HCT116 (cell line): ENCODE measurements at regions not wholly inside any gene's neighbourhood (a gene's known extent, or its start where the extent isn't known, plus 50 kb on each side); places are given as distances from the start of the nearest gene placed in this dataset.

Experiments used
- ATAC-seq: fragments of 200-7000 bp; cut with Tn5 transposase; 2 replicates; pipeline ENCODE4 v1.9.1; 2020; ENCODE audit warnings: mild to moderate bottlenecking, moderate library complexity
- BruUV-seq: library from RNA; stranded (reverse); fragments of 400-500 nt; replicated peaks from 2 replicates; lab custom pipeline; 2021; lab: Mats Ljungman, UMichigan
- CTCF ChIA-PET: fragments of 300-600 bp; sonication (Branson Sonifier 250); formaldehyde crosslinking; loops from one replicate; lab custom pipeline; 2021; ENCODE audit warnings: antibody characterized with exemption; lab: Charles Lee
- POLR2A ChIA-PET: fragments of 300-600, 350-600 bp; sonication (Branson Sonifier 250); formaldehyde crosslinking; loops from one replicate; lab custom pipeline; 2021; ENCODE audit warnings: antibody characterized with exemption; lab: Charles Lee
- RAD21 ChIA-PET, 2 experiments: fragments of 300-600 bp; sonication (Branson Sonifier 250); formaldehyde crosslinking; loops; one replicate each; lab custom pipeline; 2023; ENCODE audit warnings: low total read pairs in 2 of 2; ENCODE audit not compliant: uncharacterized antibody in 2 of 2, unreplicated experiment in 2 of 2, low non-redundant PET in 1 of 2; lab: Charles Lee
- DNase-seq: peaks from one replicate; pipeline ENCODE4 v3.0.0-alpha.2; 2010; ENCODE audit warnings: low read depth, low spot score
- H2AFZ ChIP-seq: fragments of 200-600 bp; shearing (Covaris generic), sonication (generic); 2 replicates; pipeline ENCODE4 v1.6.1; 2017; ENCODE audit warnings: low read depth, mixed run types, mixed read lengths, antibody characterized with exemption, low read length; ENCODE audit not compliant: poor library complexity, severe bottlenecking
- H3K27ac ChIP-seq: 2 replicates; pipeline ENCODE4 v1.5.1; 2012; ENCODE audit warnings: low read depth, low read length
- H3K27me3 ChIP-seq: fragments of 200-600 bp; sonication (generic); 2 replicates; pipeline ENCODE4 v1.6.1; 2016; ENCODE audit warnings: mixed run types, low read length, mixed read lengths; ENCODE audit not compliant: insufficient read depth
- H3K36me3 ChIP-seq, 2 experiments: fragments of 200-500 bp in 1 of 2; fragments of 200-600 bp in 1 of 2; sonication (Bioruptor generic) in 1 of 2; sonication (generic) in 1 of 2; 2 replicates each; pipeline versions ENCODE4 v1.5.1 to v1.6.1; 2014 to 2016; ENCODE audit warnings: low read length in 2 of 2, inconsistent platforms in 1 of 2, mixed read lengths in 1 of 2, mixed run types in 1 of 2; ENCODE audit not compliant: insufficient read depth in 2 of 2, control insufficient read depth in 1 of 2
- H3K4me1 ChIP-seq, 2 experiments: fragments of 200-600 bp in 1 of 2; sonication (generic) in 1 of 2; 2 replicates each; pipeline versions ENCODE4 v1.5.1 to v1.6.1; 2012 to 2017; ENCODE audit warnings: low read length in 2 of 2, inconsistent platforms in 1 of 2, mild to moderate bottlenecking in 1 of 2, mixed read lengths in 1 of 2, mixed run types in 1 of 2, moderate library complexity in 1 of 2; ENCODE audit not compliant: insufficient read depth in 2 of 2, control insufficient read depth in 1 of 2
- H3K4me2 ChIP-seq: fragments of 200-600 bp; sonication (generic); 2 replicates; pipeline ENCODE4 v1.6.1; 2017; ENCODE audit warnings: mixed run types, low read length, mixed read lengths
- H3K4me3 ChIP-seq, 2 experiments: fragments of 200-600 bp in 1 of 2; sonication (generic) in 1 of 2; replicated peaks in 1 of 2; 2 replicates each; pipeline ENCODE4 v1.5.1; 2011 to 2016; ENCODE audit warnings: low read length in 2 of 2, control low read depth in 1 of 2, low read depth in 1 of 2, mild to moderate bottlenecking in 1 of 2, mixed read lengths in 1 of 2, mixed run types in 1 of 2
- H3K79me2 ChIP-seq: fragments of 200-600 bp; sonication (generic); 2 replicates; pipeline ENCODE4 v1.6.1; 2017; ENCODE audit warnings: mild to moderate bottlenecking, mixed run types, low read length, moderate library complexity, mixed read lengths; ENCODE audit not compliant: insufficient read depth
- H3K9ac ChIP-seq: fragments of 200-600 bp; sonication (generic); 2 replicates; pipeline ENCODE4 v1.6.1; 2016; ENCODE audit warnings: low read length, mixed read lengths
- H3K9me2 ChIP-seq: fragments of 200-600 bp; sonication (generic), shearing (Covaris generic); 2 replicates; pipeline ENCODE4 v1.6.1; 2017; ENCODE audit warnings: mixed run types, mild to moderate bottlenecking, moderate library complexity; ENCODE audit not compliant: insufficient read depth
- H3K9me3 ChIP-seq, 2 experiments: fragments of 200-500 bp in 1 of 2; fragments of 200-600 bp in 1 of 2; sonication (Bioruptor generic) in 1 of 2; sonication (generic) in 1 of 2; 2 replicates each; pipeline ENCODE4 v1.6.1; 2014 to 2017; ENCODE audit warnings: low read length in 2 of 2, mixed read lengths in 2 of 2, inconsistent platforms in 1 of 2, low read depth in 1 of 2, mild to moderate bottlenecking in 1 of 2, mixed run types in 1 of 2, moderate library complexity in 1 of 2; ENCODE audit not compliant: control insufficient read depth in 1 of 2, insufficient read depth in 1 of 2
- H4K20me1 ChIP-seq: fragments of 200-600 bp; sonication (generic), shearing (Covaris generic); 2 replicates; pipeline ENCODE4 v1.6.1; 2017; ENCODE audit warnings: mixed run types, mild to moderate bottlenecking, moderate library complexity; ENCODE audit not compliant: insufficient read depth
- CBX3 ChIP-seq: IDR thresholded peaks from 2 replicates; pipeline ENCODE4 v1.6.1; 2012; ENCODE audit warnings: low read depth
- CEBPB ChIP-seq: IDR thresholded peaks from 2 replicates; pipeline ENCODE4 v1.6.1; 2012; ENCODE audit warnings: low read depth
- EGR1 ChIP-seq: IDR thresholded peaks from 2 replicates; pipeline ENCODE4 v1.6.1; 2012; ENCODE audit warnings: low read depth
- EZH2 ChIP-seq: fragments of 200-600 bp; sonication (generic); IDR thresholded peaks from 2 replicates; pipeline ENCODE4 v1.6.1; 2017; ENCODE audit warnings: antibody characterized with exemption, mixed run types
- POLR2A ChIP-seq: IDR thresholded peaks from 2 replicates; pipeline ENCODE4 v1.7.0; 2011; ENCODE audit warnings: borderline replicate concordance; ENCODE audit not compliant: insufficient read depth, insufficient read length; ENCODE audit errors: extremely low read depth
- POLR2AphosphoS5 ChIP-seq: IDR thresholded peaks from 2 replicates; pipeline ENCODE4 v1.6.1; 2011; ENCODE audit warnings: mild to moderate bottlenecking, low read depth, low read length, moderate library complexity
- SIN3A ChIP-seq: IDR thresholded peaks from 2 replicates; pipeline ENCODE4 v1.6.1; 2012; ENCODE audit warnings: low read depth
- TCF7L2 ChIP-seq: IDR thresholded peaks from 2 replicates; pipeline ENCODE4 v1.7.0; 2011; ENCODE audit warnings: borderline replicate concordance, inconsistent platforms; ENCODE audit not compliant: insufficient read depth, insufficient read length; ENCODE audit errors: extremely low read depth
- ZFX ChIP-seq: fragments of 450-650 bp; IDR thresholded peaks from 2 replicates; pipeline ENCODE4 v1.6.1; 2017
- ZNF274 ChIP-seq: fragments of 200-500 bp; sonication (Bioruptor generic); IDR thresholded peaks from 2 replicates; pipeline ENCODE4 v1.6.1; 2014; ENCODE audit warnings: mild to moderate bottlenecking, low read depth, low read length, inconsistent platforms
- intact Hi-C: fragments of 100-400 bp; cut with micrococcal nuclease; formaldehyde crosslinking; loops from 2 replicates; pipeline ENCODE4 v1.10.0; 2022
- TF ChIP-seq, protein P1 (sequence below): IDR thresholded peaks from 2 replicates; pipeline ENCODE4 v1.6.1; 2012

DNA sequence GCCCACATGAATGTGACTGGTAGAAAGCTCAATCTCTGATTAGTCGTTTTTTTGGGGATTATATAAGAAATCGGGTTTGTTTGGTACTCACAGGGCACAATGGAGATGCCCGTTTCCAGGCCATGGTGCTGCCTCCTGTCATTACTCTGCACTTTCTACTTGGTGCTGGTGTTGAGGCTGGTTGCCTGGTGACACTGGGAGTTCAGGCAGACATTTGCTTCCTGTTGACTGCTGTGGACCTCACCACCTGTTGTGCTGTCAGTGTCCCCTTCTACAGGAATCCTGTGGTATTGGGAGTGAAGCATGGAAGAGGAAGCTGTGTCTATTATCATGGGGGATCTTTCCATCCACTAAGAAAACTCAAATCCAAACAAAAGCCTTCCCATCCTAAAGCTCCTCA lies 227.2 kb upstream of the TBL1XR1 start:
- ChIA-PET POLR2A (no interaction called here), RAD21 (no interaction called here), CTCF (no interaction called here)
- Histone ChIP-seq H3K27me3 (no peaks in the 10 kb centered on the region), H3K9ac (no peak overlapping the region), H3K4me1 (0 out of 4 replicates have a peak, but pooled peaks cover 0 to 5% of the 10 kb centered on the region in 2 experiments), H3K36me3 (no peaks in the 10 kb centered on the region), H4K20me1 (no peaks in the 10 kb centered on the region), H3K4me2 (no peak overlapping the region), H3K9me2 (no peaks in the 10 kb centered on the region), H3K9me3 (no peaks in the 10 kb centered on the region), H2AFZ (no peak overlapping the region), H3K4me3 (no peak overlapping the region), H3K79me2 (no peaks in the 10 kb centered on the region), H3K27ac (no peak overlapping the region)
- BruUV-seq, result no TSS peak
- no peak for DNase-seq
- intact Hi-C loops, result no loop called here
- no peak for ATAC-seq
- TF ChIP-seq, protein P1, sequence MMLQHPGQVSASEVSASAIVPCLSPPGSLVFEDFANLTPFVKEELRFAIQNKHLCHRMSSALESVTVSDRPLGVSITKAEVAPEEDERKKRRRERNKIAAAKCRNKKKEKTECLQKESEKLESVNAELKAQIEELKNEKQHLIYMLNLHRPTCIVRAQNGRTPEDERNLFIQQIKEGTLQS, result no peak
- TF ChIP-seq SIN3A, result no peak
- TF ChIP-seq POLR2AphosphoS5, result no peak
- no peak for TF ChIP-seq ZFX

DNA sequence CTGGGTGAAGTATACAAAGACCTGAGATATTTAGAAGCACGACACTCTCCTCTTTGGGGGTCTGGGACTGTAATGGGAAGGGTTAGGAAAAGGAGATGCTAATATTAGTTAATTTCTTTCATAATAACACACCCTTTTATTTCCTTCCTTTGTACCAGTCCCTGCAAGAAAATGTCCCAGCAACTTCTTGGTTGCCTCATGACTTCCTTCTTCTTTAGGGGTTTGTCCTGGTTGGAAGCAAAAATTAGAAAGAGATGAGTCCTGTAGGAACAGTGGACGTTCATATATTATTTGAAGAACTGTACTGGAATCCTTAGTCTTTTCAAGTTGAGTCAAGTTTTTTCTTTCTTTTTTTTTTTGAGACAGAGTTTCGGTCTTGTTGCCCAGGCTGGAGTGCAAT lies 227.8 kb upstream of the TBL1XR1 start:
- Histone ChIP-seq H3K4me1 (0 out of 4 replicates have a peak, but pooled peaks cover 0 to 5% of the 10 kb centered on the region in 2 experiments), H4K20me1 (no peaks in the 10 kb centered on the region), H3K79me2 (no peaks in the 10 kb centered on the region), H3K9ac (no peak overlapping the region), H3K4me3 (no peak overlapping the region), H2AFZ (no peak overlapping the region), H3K27ac (no peak overlapping the region), H3K36me3 (no peaks in the 10 kb centered on the region), H3K9me2 (no peaks in the 10 kb centered on the region), H3K27me3 (no peaks in the 10 kb centered on the region), H3K9me3 (no peaks in the 10 kb centered on the region), H3K4me2 (no peak overlapping the region)
- ChIA-PET POLR2A (no interaction called here), CTCF (no interaction called here), RAD21 (no interaction called here)
- BruUV-seq, result no TSS peak
- ATAC-seq (no peak), DNase-seq (no peak)
- intact Hi-C loops, result no loop called here
- TF ChIP-seq EZH2, result no peak
- no peak for TF ChIP-seq CEBPB
- no peak for TF ChIP-seq TCF7L2
- no peak for TF ChIP-seq ZNF274
- no peak for TF ChIP-seq EGR1
- TF ChIP-seq POLR2A, result no peak
- TF ChIP-seq CBX3, result no peak
